OCI-LY1 (cell line): ENCODE measurements at regions not wholly inside any gene's neighbourhood (a gene's known extent, or its start where the extent isn't known, plus 50 kb on each side); places are given as distances from the start of the nearest gene placed in this dataset.

Experiments used
- H2AFZ ChIP-seq: fragments of 200-600 bp; sonication (generic), shearing (Covaris generic); 2 replicates; pipeline ENCODE4 v1.6.0; 2014; ENCODE audit warnings: antibody characterized with exemption, mild to moderate bottlenecking, low read length
- H3F3A ChIP-seq: fragments of 200-600 bp; sonication (generic), shearing (Covaris generic); 2 replicates; pipeline ENCODE4 v1.6.0; 2014; ENCODE audit warnings: mild to moderate bottlenecking, antibody characterized with exemption, low read length, moderate library complexity; ENCODE audit not compliant: insufficient read depth
- H3K27ac ChIP-seq: fragments of 200-600 bp; sonication (generic); 2 replicates; pipeline ENCODE4 v1.5.1; 2014; ENCODE audit warnings: low read length, mixed run types, mild to moderate bottlenecking, low read depth; ENCODE audit not compliant: poor library complexity, severe bottlenecking
- H3K27me3 ChIP-seq: fragments of 200-600 bp; sonication (generic); 2 replicates; pipeline ENCODE4 v1.6.0; 2014; ENCODE audit warnings: antibody characterized with exemption, mild to moderate bottlenecking, low read length, moderate library complexity; ENCODE audit not compliant: insufficient read depth
- H3K36me3 ChIP-seq: fragments of 200-600 bp; sonication (generic); 2 replicates; pipeline ENCODE4 v1.6.1; 2014; ENCODE audit warnings: mild to moderate bottlenecking, antibody characterized with exemption, low read length, moderate library complexity, mixed read lengths; ENCODE audit not compliant: insufficient read depth
- H3K4me1 ChIP-seq: fragments of 200-600 bp; sonication (generic); 2 replicates; pipeline ENCODE4 v1.5.1; 2014; ENCODE audit warnings: mild to moderate bottlenecking, low read length, moderate library complexity; ENCODE audit not compliant: insufficient read depth, severe bottlenecking
- H3K4me2 ChIP-seq: fragments of 200-600 bp; sonication (generic), shearing (Covaris generic); 2 replicates; pipeline ENCODE4 v1.6.1; 2014; ENCODE audit warnings: low read length
- H3K4me3 ChIP-seq: fragments of 200-600 bp; sonication (generic); 2 replicates; pipeline ENCODE4 v1.5.1; 2014; ENCODE audit warnings: low read length, low read depth, mild to moderate bottlenecking, mixed read lengths; ENCODE audit not compliant: poor library complexity, severe bottlenecking
- H3K79me2 ChIP-seq: fragments of 200-600 bp; shearing (Covaris generic); 2 replicates; pipeline ENCODE4 v1.6.1; 2016; ENCODE audit warnings: mixed run types, low read length, mixed read lengths; ENCODE audit not compliant: insufficient read depth
- H3K9ac ChIP-seq: fragments of 200-600 bp; sonication (generic), shearing (Covaris generic); 2 replicates; pipeline ENCODE4 v1.6.1; 2014; ENCODE audit warnings: mild to moderate bottlenecking, low read length, mixed read lengths
- H3K9me2 ChIP-seq: fragments of 200-600 bp; sonication (generic), shearing (Covaris generic); 2 replicates; pipeline ENCODE4 v1.6.1; 2014; ENCODE audit warnings: low read depth, mild to moderate bottlenecking, low read length, mixed read lengths
- H3K9me3 ChIP-seq: fragments of 200-600 bp; shearing (Covaris generic); 2 replicates; pipeline ENCODE4 v1.6.1; 2014; ENCODE audit warnings: low read length, mixed read lengths
- H4K20me1 ChIP-seq: fragments of 200-600 bp; sonication (generic), shearing (Covaris generic); 2 replicates; pipeline ENCODE4 v1.6.0; 2016; ENCODE audit warnings: mild to moderate bottlenecking, low read length; ENCODE audit not compliant: insufficient read depth
- CTCF ChIP-seq: fragments of 200-600 bp; sonication (generic), shearing (Covaris generic); IDR thresholded peaks from 2 replicates; pipeline ENCODE4 v1.5.1; 2017; ENCODE audit warnings: mild to moderate bottlenecking, antibody characterized with exemption, low read length, moderate library complexity, mixed read lengths
- EZH2 ChIP-seq: fragments of 200-600 bp; sonication (generic), shearing (Covaris generic); IDR thresholded peaks from 2 replicates; pipeline ENCODE4 v1.8.0; 2017; ENCODE audit warnings: borderline replicate concordance, mixed run types, mild to moderate bottlenecking, antibody characterized with exemption, low read length, moderate library complexity, mixed read lengths

- Histone ChIP-seq H3K9me3 (no peaks in the 10 kb centered on the region), H3K9me2 (no peaks in the 10 kb centered on the region), H2AFZ (no peak overlapping the region), H3K36me3 (no peaks in the 10 kb centered on the region), H3K4me1 (no peaks in the 10 kb centered on the region), H3K27ac (no peak overlapping the region), H3K4me3 (no peak overlapping the region), H4K20me1 (no peaks in the 10 kb centered on the region), H3F3A (no peaks in the 10 kb centered on the region), H3K9ac (no peak overlapping the region), H3K79me2 (no peaks in the 10 kb centered on the region), H3K27me3 (no peaks in the 10 kb centered on the region), H3K4me2 (no peak overlapping the region)
- TF ChIP-seq EZH2 (no peak), CTCF (no peak)
Observed at GRCh38 chr14:31920989-31921650, 156.0 kb upstream of the ARHGAP5 start.

GRCh38 chr14:31921721-31922120 lies 155.4 kb upstream of the ARHGAP5 start:
- Histone ChIP-seq H3K4me2 (no peak overlapping the region), H3K9ac (no peak overlapping the region), H3K27me3 (no peaks in the 10 kb centered on the region), H3K36me3 (no peaks in the 10 kb centered on the region), H3K79me2 (no peaks in the 10 kb centered on the region), H2AFZ (no peak overlapping the region), H3K27ac (no peak overlapping the region), H3K9me2 (no peaks in the 10 kb centered on the region), H3K4me3 (no peak overlapping the region), H3K9me3 (no peaks in the 10 kb centered on the region), H3F3A (no peaks in the 10 kb centered on the region), H3K4me1 (no peaks in the 10 kb centered on the region), H4K20me1 (no peaks in the 10 kb centered on the region)
- TF ChIP-seq CTCF (no peak), EZH2 (no peak)

- no peak overlapping the region for H3K9ac ChIP-seq
- H4K20me1 ChIP-seq, result no peaks in the 10 kb centered on the region
- H3K27me3 ChIP-seq, result no peaks in the 10 kb centered on the region
- no peaks in the 10 kb centered on the region for H3K4me1 ChIP-seq
- H3K79me2 ChIP-seq, result no peaks in the 10 kb centered on the region
- H3K36me3 ChIP-seq, result no peaks in the 10 kb centered on the region
- H3K9me2 ChIP-seq, result no peaks in the 10 kb centered on the region
- H3K4me2 ChIP-seq, result no peak overlapping the region
- no peak overlapping the region for H2AFZ ChIP-seq
- H3F3A ChIP-seq, result no peaks in the 10 kb centered on the region
- no peaks in the 10 kb centered on the region for H3K9me3 ChIP-seq
- H3K27ac ChIP-seq, result no peak overlapping the region
- no peak overlapping the region for H3K4me3 ChIP-seq
- TF ChIP-seq EZH2, result no peak
- TF ChIP-seq CTCF, result peak; percentile 75
Observed at GRCh38 chr14:31926123-31926522, 151.0 kb upstream of the ARHGAP5 start.
